Smooth muscle cell (in vitro differentiated cells): ENCODE measurements at regions not wholly inside any gene's neighbourhood (a gene's known extent, or its start where the extent isn't known, plus 50 kb on each side); places are given as distances from the start of the nearest gene placed in this dataset.

Source experiments
- DNase-seq: peaks from one replicate; lab custom pipeline; 2025; ENCODE audit not compliant: unreplicated experiment; lab: John Stamatoyannopoulos, UW
- H2AFZ ChIP-seq: fragments of 200-600 bp; sonication (generic); 2 replicates; pipeline ENCODE4 v1.6.0; 2016; ENCODE audit warnings: antibody characterized with exemption, low read depth, mild to moderate bottlenecking
- H3F3A ChIP-seq: fragments of 200-600 bp; sonication (generic); 2 replicates; pipeline ENCODE4 v1.6.0; 2017; ENCODE audit warnings: antibody characterized with exemption, low read depth
- H3K27ac ChIP-seq: fragments of 200-600 bp; sonication (generic); 2 replicates; pipeline ENCODE4 v1.5.1; 2016; ENCODE audit warnings: low read depth, mild to moderate bottlenecking
- H3K27me3 ChIP-seq: fragments of 200-600 bp; sonication (generic); 2 replicates; pipeline ENCODE4 v1.6.1; 2016; ENCODE audit warnings: low read depth, mild to moderate bottlenecking
- H3K36me3 ChIP-seq: fragments of 200-600 bp; sonication (generic); 2 replicates; pipeline ENCODE4 v1.5.1; 2016; ENCODE audit warnings: low read depth
- H3K4me1 ChIP-seq: fragments of 200-600 bp; sonication (generic); 2 replicates; pipeline ENCODE4 v1.5.1; 2016; ENCODE audit warnings: low read depth
- H3K4me2 ChIP-seq: fragments of 200-600 bp; sonication (generic); 2 replicates; pipeline ENCODE4 v1.6.0; 2016; ENCODE audit warnings: mild to moderate bottlenecking
- H3K4me3 ChIP-seq: fragments of 200-600 bp; sonication (generic); 2 replicates; pipeline ENCODE4 v1.5.1; 2016; ENCODE audit warnings: mild to moderate bottlenecking
- H3K79me2 ChIP-seq: fragments of 200-600 bp; sonication (generic); 2 replicates; pipeline ENCODE4 v1.6.0; 2016; ENCODE audit warnings: low read depth, mild to moderate bottlenecking
- H3K9ac ChIP-seq: fragments of 200-600 bp; sonication (generic); 2 replicates; pipeline ENCODE4 v1.6.0; 2016; ENCODE audit warnings: low read depth
- H3K9me3 ChIP-seq: fragments of 200-600 bp; sonication (generic); replicated peaks from 2 replicates; pipeline ENCODE4 v1.5.1; 2016; ENCODE audit warnings: low read depth
- H4K20me1 ChIP-seq: fragments of 200-600 bp; sonication (generic); 2 replicates; pipeline ENCODE4 v1.6.0; 2016; ENCODE audit warnings: low read depth
- WGBS: methylation state at CpG from one replicate; pipeline ENCODE4 v1.1.7; 2016; ENCODE audit warnings: low lambda C conversion rate; 5-methylcytosine and 5-hydroxymethylcytosine counted together
- TF ChIP-seq, protein P1 (sequence below): fragments of 200-600 bp; sonication (generic); IDR thresholded peaks from 2 replicates; pipeline ENCODE4 v1.5.1; 2017; ENCODE audit warnings: borderline replicate concordance, mild to moderate bottlenecking, antibody characterized with exemption; ENCODE audit not compliant: insufficient read depth, poor library complexity, severe bottlenecking

DNA sequence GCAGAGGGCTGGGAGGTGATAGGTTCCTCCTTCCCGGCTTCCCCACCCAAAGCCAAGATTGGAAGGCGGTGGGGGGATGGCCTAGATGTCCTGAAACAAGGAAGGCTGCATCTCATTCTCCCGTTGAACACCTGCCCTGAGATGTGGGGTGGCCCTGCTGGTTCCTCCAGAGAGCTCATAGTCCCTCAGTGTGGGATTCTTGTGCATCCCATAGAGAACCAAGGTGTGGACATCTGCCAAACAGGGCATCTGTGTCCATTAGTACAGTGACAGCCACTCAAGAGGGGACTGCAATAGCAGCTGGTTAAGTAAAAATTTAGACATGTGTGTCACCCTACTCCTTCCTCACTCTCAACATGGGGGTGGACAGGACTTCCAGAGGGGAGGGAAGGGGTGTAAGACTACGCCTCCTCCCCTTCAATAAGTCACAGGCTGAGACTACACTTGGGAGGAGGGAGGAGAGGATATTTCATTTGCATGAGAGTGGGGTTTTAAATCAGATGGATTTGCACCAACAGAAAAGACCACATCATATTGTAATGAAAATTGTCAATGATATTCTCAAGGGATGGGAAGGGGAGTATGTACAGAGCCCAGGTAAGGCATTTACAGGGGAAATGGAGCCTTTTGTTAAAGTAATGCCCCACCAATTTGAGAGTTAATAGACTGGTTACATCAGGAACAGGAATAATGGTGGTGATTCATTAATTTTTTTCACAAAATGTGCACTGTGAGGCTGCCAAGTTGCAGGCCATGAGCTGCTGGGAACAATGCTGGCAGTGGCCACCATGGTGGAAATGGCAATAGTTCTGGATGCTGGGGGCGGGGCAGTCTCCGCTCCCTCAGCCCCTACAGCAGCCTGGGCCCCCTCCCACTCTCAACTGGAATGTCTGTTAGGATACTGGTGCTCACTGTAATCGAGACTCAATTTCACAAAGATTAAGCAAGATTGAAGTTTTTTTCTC lies 80.6 kb downstream of the TEX51 start:
- Histone ChIP-seq H3K9ac (no peak overlapping the region), H3K9me3 (no peaks in the 10 kb centered on the region), H3K36me3 (no peaks in the 10 kb centered on the region), H3K27ac (no peak overlapping the region), H3K4me1 (no peaks in the 10 kb centered on the region), H4K20me1 (no peaks in the 10 kb centered on the region), H3K4me3 (no peak overlapping the region), H3K79me2 (no peaks in the 10 kb centered on the region), H3K4me2 (no peak overlapping the region), H3K27me3 (no peaks in the 10 kb centered on the region), H2AFZ (no peak overlapping the region), H3F3A (no peaks in the 10 kb centered on the region)
- TF ChIP-seq, protein P1, sequence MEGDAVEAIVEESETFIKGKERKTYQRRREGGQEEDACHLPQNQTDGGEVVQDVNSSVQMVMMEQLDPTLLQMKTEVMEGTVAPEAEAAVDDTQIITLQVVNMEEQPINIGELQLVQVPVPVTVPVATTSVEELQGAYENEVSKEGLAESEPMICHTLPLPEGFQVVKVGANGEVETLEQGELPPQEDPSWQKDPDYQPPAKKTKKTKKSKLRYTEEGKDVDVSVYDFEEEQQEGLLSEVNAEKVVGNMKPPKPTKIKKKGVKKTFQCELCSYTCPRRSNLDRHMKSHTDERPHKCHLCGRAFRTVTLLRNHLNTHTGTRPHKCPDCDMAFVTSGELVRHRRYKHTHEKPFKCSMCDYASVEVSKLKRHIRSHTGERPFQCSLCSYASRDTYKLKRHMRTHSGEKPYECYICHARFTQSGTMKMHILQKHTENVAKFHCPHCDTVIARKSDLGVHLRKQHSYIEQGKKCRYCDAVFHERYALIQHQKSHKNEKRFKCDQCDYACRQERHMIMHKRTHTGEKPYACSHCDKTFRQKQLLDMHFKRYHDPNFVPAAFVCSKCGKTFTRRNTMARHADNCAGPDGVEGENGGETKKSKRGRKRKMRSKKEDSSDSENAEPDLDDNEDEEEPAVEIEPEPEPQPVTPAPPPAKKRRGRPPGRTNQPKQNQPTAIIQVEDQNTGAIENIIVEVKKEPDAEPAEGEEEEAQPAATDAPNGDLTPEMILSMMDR, result no peak
- WGBS, result 93% methylated on average over 7 of the region's 7 CpGs
- no peak for DNase-seq

GRCh38 chr2:126981476-126981875 lies 82.8 kb downstream of the TEX51 start:
- TF ChIP-seq, protein P1, result no peak
- Histone ChIP-seq H3K79me2 (no peaks in the 10 kb centered on the region), H3K4me1 (no peaks in the 10 kb centered on the region), H3F3A (no peaks in the 10 kb centered on the region), H3K9ac (no peak overlapping the region), H3K9me3 (no peaks in the 10 kb centered on the region), H3K4me3 (no peak overlapping the region), H4K20me1 (no peaks in the 10 kb centered on the region), H3K27me3 (no peaks in the 10 kb centered on the region), H3K36me3 (no peaks in the 10 kb centered on the region), H3K4me2 (no peak overlapping the region), H2AFZ (no peak overlapping the region), H3K27ac (no peak overlapping the region)
- 88% methylated on average over 6 of the region's 6 CpGs for WGBS
- DNase-seq, result no peak

DNA sequence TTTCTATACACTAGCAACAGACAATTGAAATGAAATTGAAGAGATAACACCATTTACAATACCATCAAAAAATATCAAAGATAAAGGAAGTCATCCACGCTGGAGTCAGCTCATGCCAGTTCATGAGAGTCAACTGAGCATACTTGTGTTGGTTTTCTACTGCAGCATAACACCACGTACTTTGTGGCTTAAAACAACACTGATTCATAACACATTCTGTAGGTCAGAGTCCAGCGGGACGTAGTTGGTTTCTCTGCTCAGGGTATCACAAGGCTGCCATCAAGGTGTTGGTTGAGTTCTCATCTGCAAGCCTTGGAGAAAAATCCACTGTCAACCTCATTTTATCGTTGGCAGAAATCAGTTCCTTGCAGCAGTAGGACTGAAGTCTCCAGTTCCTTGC lies 84.2 kb downstream of the TEX51 start:
- Histone ChIP-seq H3K27me3 (no peaks in the 10 kb centered on the region), H3K4me3 (no peak overlapping the region), H3K4me1 (no peaks in the 10 kb centered on the region), H2AFZ (no peak overlapping the region), H3K9ac (no peak overlapping the region), H3K79me2 (no peaks in the 10 kb centered on the region), H3F3A (no peaks in the 10 kb centered on the region), H3K36me3 (no peaks in the 10 kb centered on the region), H3K27ac (no peak overlapping the region), H3K4me2 (no peak overlapping the region), H3K9me3 (no peaks in the 10 kb centered on the region), H4K20me1 (no peaks in the 10 kb centered on the region)
- WGBS, result 92% methylated on average over 5 of the region's 5 CpGs
- TF ChIP-seq, protein P1, result no peak
- DNase-seq, result no peak
